Panc1 (cell line): ENCODE measurements at regions not wholly inside any gene's neighbourhood (a gene's known extent, or its start where the extent isn't known, plus 50 kb on each side); places are given as distances from the start of the nearest gene placed in this dataset.

Source experiments
- CTCF ChIP-seq: fragments of 450-650 bp; IDR thresholded peaks from 2 replicates; pipeline ENCODE4 v1.5.1; 2017; ENCODE audit warnings: mild to moderate bottlenecking
- REST ChIP-seq, 2 experiments: IDR thresholded peaks; 2 replicates each; pipeline ENCODE4 v1.6.1; 2011 to 2012; ENCODE audit warnings: low read depth in 2 of 2, control low read depth in 1 of 2, low read length in 1 of 2, mild to moderate bottlenecking in 1 of 2, moderate library complexity in 1 of 2; ENCODE audit not compliant: insufficient read depth in 1 of 2

DNA sequence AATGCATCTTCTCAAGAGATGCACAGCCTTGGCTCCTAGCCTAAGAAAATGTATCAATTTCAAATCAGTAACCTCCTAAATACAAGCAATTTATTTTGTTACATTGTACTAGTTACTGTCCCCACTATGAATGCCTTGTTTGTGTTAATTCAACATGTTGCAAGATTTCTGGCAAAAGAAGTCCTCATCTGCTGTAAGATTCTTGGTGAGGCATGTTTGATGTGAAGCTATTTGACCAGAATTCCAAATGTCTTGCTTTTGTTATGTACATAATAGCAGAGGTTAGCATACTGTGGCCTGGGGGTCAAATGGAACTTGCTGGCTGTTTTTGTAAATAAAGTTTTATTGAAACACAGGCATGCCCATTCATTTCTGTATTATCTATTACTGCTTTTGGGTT lies 1023.1 kb upstream of the WWC1 start:
- no peak for TF ChIP-seq CTCF
- TF ChIP-seq REST (IDR thresholded peaks at IDR 0.05; ENCODE audit: insufficient read depth in 1 of 2, low read depth in 2 of 2, low read length in 1 of 2): no peak
